Left ventricle myocardium inferior (tissue), 1 donor: ENCODE measurements at regions not wholly inside any gene's neighbourhood (a gene's known extent, or its start where the extent isn't known, plus 50 kb on each side); places are given as distances from the start of the nearest gene placed in this dataset.
"Not testable (repeated sequence)": the region's sequence is repeated elsewhere in the genome, so short reads cannot be mapped to it uniquely, and the experiment has no call there.

Source experiments
- DNase-seq: peaks from one replicate; pipeline ENCODE4 v3.0.0-alpha.2; 2020
- H3K27ac ChIP-seq: fragments of 200-600 bp; replicated peaks from 2 replicates; pipeline ENCODE4 v1.8.0; 2021
- H3K27me3 ChIP-seq: fragments of 200-600 bp; 2 replicates; pipeline ENCODE4 v1.8.0; 2021; ENCODE audit warnings: low read depth
- H3K36me3 ChIP-seq: fragments of 200-600 bp; 2 replicates; pipeline ENCODE4 v1.8.0; 2021
- H3K4me1 ChIP-seq: fragments of 200-600 bp; 2 replicates; pipeline ENCODE4 v1.8.0; 2021
- H3K4me3 ChIP-seq: fragments of 200-600 bp; 2 replicates; pipeline ENCODE4 v1.8.0; 2021; ENCODE audit warnings: mild to moderate bottlenecking, moderate library complexity
- H3K9me3 ChIP-seq: fragments of 200-600 bp; replicated peaks from 2 replicates; pipeline ENCODE4 v1.8.0; 2021
- CTCF ChIP-seq: fragments of 200-600 bp; IDR thresholded peaks from 2 replicates; pipeline ENCODE4 v1.8.0; 2021; ENCODE audit warnings: antibody characterized with exemption, mild to moderate bottlenecking, borderline replicate concordance
- intact Hi-C: fragments of 100-400 bp; cut with micrococcal nuclease; formaldehyde crosslinking; loops from one replicate; pipeline ENCODE4 v1.11.0; 2022
- donor health status: DM: no; HTN: yes; CAD: no; lungs with severe emphysema.

GRCh38 chr11:89545691-89546090, 54.5 kb upstream of the NOX4 start:
- intact Hi-C loops, result no loop called here

GRCh38 chr11:89555781-89556180, 64.6 kb upstream of the NOX4 start:
- H3K27ac ChIP-seq, H3K4me1 ChIP-seq, H3K36me3 ChIP-seq, intact Hi-C loops, DNase-seq, H3K4me3 ChIP-seq, H3K27me3 ChIP-seq, H3K9me3 ChIP-seq: not testable (repeated sequence)

More at GRCh38 chr11:89545691-89546090, 54.5 kb upstream of the NOX4 start:
- Histone ChIP-seq H3K4me3 (no peak overlapping the region), H3K4me1 (no peaks in the 10 kb centered on the region), H3K27ac (no peak overlapping the region), H3K9me3 (peaks cover 6% of the 10 kb centered on the region), H3K27me3 (no peaks in the 10 kb centered on the region), H3K36me3 (no peaks in the 10 kb centered on the region)
- DNase-seq, result no peak
- TF ChIP-seq CTCF, result no peak

- H3K4me1 ChIP-seq, intact Hi-C loops, H3K27ac ChIP-seq, H3K36me3 ChIP-seq, DNase-seq, H3K27me3 ChIP-seq, H3K9me3 ChIP-seq, H3K4me3 ChIP-seq: not testable (repeated sequence)
Measured at GRCh38 chr11:89556731-89557707, 65.8 kb upstream of the NOX4 start.

- H3K4me3 ChIP-seq, H3K36me3 ChIP-seq, H3K4me1 ChIP-seq, H3K27ac ChIP-seq, H3K9me3 ChIP-seq, intact Hi-C loops, H3K27me3 ChIP-seq, DNase-seq: not testable (repeated sequence)
Measured at GRCh38 chr11:89560598-89560997, 69.4 kb upstream of the NOX4 start.

- H3K9me3 ChIP-seq, H3K36me3 ChIP-seq, H3K4me3 ChIP-seq, DNase-seq, H3K27ac ChIP-seq, H3K4me1 ChIP-seq, intact Hi-C loops, H3K27me3 ChIP-seq: not testable (repeated sequence)
Measured at GRCh38 chr11:89562731-89563130, 71.6 kb upstream of the NOX4 start.

GRCh38 chr11:89566972-89567371, 75.8 kb upstream of the NOX4 start:
- no peak for TF ChIP-seq CTCF
- no peaks in the 10 kb centered on the region for H3K4me1 ChIP-seq
- H3K9me3 ChIP-seq, result no peaks in the 10 kb centered on the region
- no peaks in the 10 kb centered on the region for H3K27me3 ChIP-seq
- H3K36me3 ChIP-seq, result no peaks in the 10 kb centered on the region
- no peak for DNase-seq
- no peak overlapping the region for H3K4me3 ChIP-seq
- intact Hi-C loops, result no loop called here
- H3K27ac ChIP-seq, result no peak overlapping the region

GRCh38 chr11:89569387-89569786, 78.2 kb upstream of the NOX4 start:
- DNase-seq, intact Hi-C loops, H3K27me3 ChIP-seq, H3K4me3 ChIP-seq, H3K9me3 ChIP-seq, H3K36me3 ChIP-seq, H3K4me1 ChIP-seq, H3K27ac ChIP-seq: not testable (repeated sequence)

GRCh38 chr11:89571706-89572105, 80.5 kb upstream of the NOX4 start:
- not testable (repeated sequence) for H3K4me1 ChIP-seq

GRCh38 chr11:89575846-89576245, 84.7 kb upstream of the NOX4 start:
- H3K27me3 ChIP-seq, intact Hi-C loops, H3K9me3 ChIP-seq, H3K4me1 ChIP-seq, H3K4me3 ChIP-seq, DNase-seq, H3K27ac ChIP-seq, H3K36me3 ChIP-seq: not testable (repeated sequence)

More at GRCh38 chr11:89571706-89572105, 80.5 kb upstream of the NOX4 start:
- H3K36me3 ChIP-seq, H3K27me3 ChIP-seq, H3K9me3 ChIP-seq, H3K4me3 ChIP-seq, H3K27ac ChIP-seq, intact Hi-C loops, DNase-seq: not testable (repeated sequence)

GRCh38 chr11:89577428-89577827, 86.3 kb upstream of the NOX4 start:
- H3K9me3 ChIP-seq, DNase-seq, H3K27me3 ChIP-seq, H3K4me3 ChIP-seq, H3K36me3 ChIP-seq, intact Hi-C loops, H3K27ac ChIP-seq, H3K4me1 ChIP-seq: not testable (repeated sequence)
